Stimulated activated naive CD8-positive, alpha-beta T cell treated with anti-CD3 and anti-CD28 coated beads, Interleukin-15, Interleukin-2, amounts not matched to agents 100 ng/mL and 50 ng/mL, for 24 hours (primary cell): ENCODE measurements at regions not wholly inside any gene's neighbourhood (a gene's known extent, or its start where the extent isn't known, plus 50 kb on each side); places are given as distances from the start of the nearest gene placed in this dataset.

Experiments used
- H3K27ac Mint-ChIP-seq: one replicate; pipeline ENCODE4 v1.8.0; 2021; ENCODE audit warnings: mild to moderate bottlenecking, mixed read lengths
- H3K27me3 Mint-ChIP-seq: one replicate; pipeline ENCODE4 v1.8.0; 2021; ENCODE audit warnings: mixed read lengths
- H3K36me3 Mint-ChIP-seq: one replicate; pipeline ENCODE4 v1.8.0; 2021; ENCODE audit warnings: low read depth, mixed read lengths
- H3K4me1 Mint-ChIP-seq: one replicate; pipeline ENCODE4 v1.8.0; 2021; ENCODE audit warnings: low read depth, mixed read lengths
- H3K4me3 Mint-ChIP-seq: one replicate; pipeline ENCODE4 v1.8.0; 2021; ENCODE audit warnings: mild to moderate bottlenecking, mixed read lengths
- H3K9me3 Mint-ChIP-seq: one replicate; pipeline ENCODE4 v1.8.0; 2021; ENCODE audit warnings: mixed read lengths

- Mint-ChIP-seq H3K27ac (no peak overlapping the region), H3K27me3 (no peaks in the 10 kb centered on the region), H3K36me3 (no peaks in the 10 kb centered on the region), H3K4me1 (no peaks in the 10 kb centered on the region), H3K4me3 (no peak overlapping the region), H3K9me3 (no peaks in the 10 kb centered on the region)
These were observed 1331.8 kb upstream of the ZEB2 start for GRCh38 chr2:145851730-145852129.

DNA sequence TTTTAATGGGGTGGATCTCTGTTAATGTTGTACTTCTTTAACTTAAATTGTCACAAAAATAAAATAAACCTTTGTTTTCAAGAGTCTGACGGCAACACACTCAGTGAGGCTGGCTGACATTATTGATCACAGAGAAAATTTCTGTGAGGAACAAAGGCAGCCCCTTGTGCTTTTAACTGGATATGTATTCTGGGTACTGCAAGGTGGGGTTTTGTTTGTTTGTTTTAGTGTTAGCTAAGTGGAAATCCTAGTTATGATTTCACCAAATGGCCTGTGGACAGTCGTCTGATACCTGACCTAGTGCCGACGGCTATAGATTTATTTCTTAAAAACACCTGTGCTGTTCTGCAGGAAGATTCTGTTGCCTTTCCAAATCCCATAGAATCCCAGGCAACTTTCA is 1329.5 kb upstream of the ZEB2 start:
- H3K4me1 Mint-ChIP-seq, result no peaks in the 10 kb centered on the region
- H3K4me3 Mint-ChIP-seq, result no peak overlapping the region
- no peak overlapping the region for H3K27ac Mint-ChIP-seq
- no peaks in the 10 kb centered on the region for H3K36me3 Mint-ChIP-seq
- H3K9me3 Mint-ChIP-seq, result no peaks in the 10 kb centered on the region
- no peaks in the 10 kb centered on the region for H3K27me3 Mint-ChIP-seq

DNA sequence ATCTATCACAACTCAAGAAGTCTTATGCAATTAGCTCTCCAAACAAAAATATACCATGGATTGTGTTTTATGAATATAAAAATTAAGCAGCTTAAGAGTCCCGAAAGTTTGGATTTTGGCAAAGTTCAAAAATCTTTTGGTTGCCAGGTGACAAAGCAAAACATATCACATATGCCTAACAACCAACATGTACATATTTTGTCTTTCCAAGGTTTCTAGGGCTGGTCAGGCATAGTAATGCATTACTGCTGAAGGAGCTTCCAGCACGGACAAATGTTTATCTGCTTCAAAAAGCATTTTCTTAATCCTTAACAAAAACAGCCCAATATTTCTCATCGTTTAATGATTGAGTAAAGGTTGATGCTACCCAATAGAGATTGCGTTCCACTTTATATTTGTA is 1327.1 kb upstream of the ZEB2 start:
- Mint-ChIP-seq H3K4me1 (no peaks in the 10 kb centered on the region), H3K4me3 (no peak overlapping the region), H3K27me3 (no peaks in the 10 kb centered on the region), H3K27ac (no peak overlapping the region), H3K36me3 (no peaks in the 10 kb centered on the region), H3K9me3 (no peaks in the 10 kb centered on the region)

DNA sequence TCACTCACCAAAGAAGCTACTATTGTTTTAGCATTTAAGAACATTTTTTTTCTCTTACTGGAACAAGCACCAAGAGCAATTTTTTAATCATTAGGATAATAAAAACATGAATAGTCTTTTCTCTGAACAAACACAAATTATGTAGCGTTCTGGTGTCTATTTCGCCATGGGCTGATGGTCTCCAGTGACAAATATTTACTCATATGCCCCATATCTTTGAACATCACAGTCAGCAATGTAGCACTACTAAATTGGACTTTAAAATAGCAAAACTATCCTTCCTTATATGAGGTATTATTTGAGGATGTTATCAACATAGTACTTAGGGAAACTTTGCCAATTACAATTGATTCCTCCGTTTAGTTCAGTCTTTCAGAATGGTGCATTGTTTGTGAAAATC is 1326.0 kb upstream of the ZEB2 start:
- H3K36me3 Mint-ChIP-seq, result no peaks in the 10 kb centered on the region
- H3K27ac Mint-ChIP-seq, result no peak overlapping the region
- no peak overlapping the region for H3K4me3 Mint-ChIP-seq
- H3K9me3 Mint-ChIP-seq, result no peaks in the 10 kb centered on the region
- no peaks in the 10 kb centered on the region for H3K4me1 Mint-ChIP-seq
- no peaks in the 10 kb centered on the region for H3K27me3 Mint-ChIP-seq

- no peaks in the 10 kb centered on the region for H3K36me3 Mint-ChIP-seq
These were observed 1325.4 kb upstream of the ZEB2 start for GRCh38 chr2:145845207-145845894.

GRCh38 chr2:145841973-145842372 is 1322.1 kb upstream of the ZEB2 start:
- no peaks in the 10 kb centered on the region for H3K27me3 Mint-ChIP-seq
- H3K9me3 Mint-ChIP-seq, result no peaks in the 10 kb centered on the region
- H3K4me3 Mint-ChIP-seq, result no peak overlapping the region
- no peaks in the 10 kb centered on the region for H3K4me1 Mint-ChIP-seq
- no peaks in the 10 kb centered on the region for H3K36me3 Mint-ChIP-seq
- H3K27ac Mint-ChIP-seq, result no peak overlapping the region

More at GRCh38 chr2:145845207-145845894, 1325.4 kb upstream of the ZEB2 start:
- no peaks in the 10 kb centered on the region for H3K9me3 Mint-ChIP-seq
- H3K27ac Mint-ChIP-seq, result no peak overlapping the region
- no peaks in the 10 kb centered on the region for H3K27me3 Mint-ChIP-seq
- H3K4me3 Mint-ChIP-seq, result no peak overlapping the region
- no peaks in the 10 kb centered on the region for H3K4me1 Mint-ChIP-seq

GRCh38 chr2:145836986-145837385 is 1317.1 kb upstream of the ZEB2 start:
- H3K36me3 Mint-ChIP-seq, result no peaks in the 10 kb centered on the region

DNA sequence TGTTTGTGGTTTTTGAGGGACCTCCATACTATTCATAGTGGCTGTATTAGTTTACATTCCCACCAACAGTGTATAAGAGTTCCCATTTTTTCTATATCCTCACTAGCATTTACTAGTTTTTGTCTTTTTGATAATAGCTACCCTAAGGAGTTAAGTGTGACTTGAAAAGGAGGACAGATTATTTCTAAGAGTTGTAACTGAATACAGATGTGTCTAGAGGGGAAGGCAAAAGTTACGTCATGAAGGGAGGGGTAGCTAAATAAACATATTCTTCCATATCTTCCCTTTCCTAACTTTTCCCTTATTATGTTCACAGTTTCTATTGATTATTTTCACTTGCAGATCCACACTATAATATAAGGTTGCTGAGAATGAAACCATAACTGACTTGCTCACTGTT is 1315.7 kb upstream of the ZEB2 start:
- no peaks in the 10 kb centered on the region for H3K27me3 Mint-ChIP-seq
- no peaks in the 10 kb centered on the region for H3K9me3 Mint-ChIP-seq
- no peak overlapping the region for H3K27ac Mint-ChIP-seq
- H3K36me3 Mint-ChIP-seq, result no peaks in the 10 kb centered on the region
- no peaks in the 10 kb centered on the region for H3K4me1 Mint-ChIP-seq
- no peak overlapping the region for H3K4me3 Mint-ChIP-seq

More at GRCh38 chr2:145836986-145837385, 1317.1 kb upstream of the ZEB2 start:
- no peaks in the 10 kb centered on the region for H3K4me1 Mint-ChIP-seq
- H3K9me3 Mint-ChIP-seq, result no peaks in the 10 kb centered on the region
- H3K27ac Mint-ChIP-seq, result no peak overlapping the region
- no peak overlapping the region for H3K4me3 Mint-ChIP-seq
- no peaks in the 10 kb centered on the region for H3K27me3 Mint-ChIP-seq

- Mint-ChIP-seq H3K4me3 (no peak overlapping the region), H3K36me3 (no peaks in the 10 kb centered on the region), H3K9me3 (peaks cover 4% of the 10 kb centered on the region), H3K4me1 (no peaks in the 10 kb centered on the region), H3K27ac (no peak overlapping the region), H3K27me3 (peaks cover 4% of the 10 kb centered on the region)
These were observed 1312.8 kb upstream of the ZEB2 start for GRCh38 chr2:145832681-145833080.

- H3K27ac Mint-ChIP-seq, result no peak overlapping the region
- peaks cover 10% of the 10 kb centered on the region for H3K9me3 Mint-ChIP-seq
- H3K27me3 Mint-ChIP-seq, result peaks cover 10% of the 10 kb centered on the region
- H3K4me1 Mint-ChIP-seq, result no peaks in the 10 kb centered on the region
- H3K4me3 Mint-ChIP-seq, result no peak overlapping the region
- no peaks in the 10 kb centered on the region for H3K36me3 Mint-ChIP-seq
These were observed 1310.0 kb upstream of the ZEB2 start for GRCh38 chr2:145829931-145830330.

GRCh38 chr2:145827235-145827634 is 1307.3 kb upstream of the ZEB2 start:
- Mint-ChIP-seq H3K4me1 (no peaks in the 10 kb centered on the region), H3K4me3 (no peak overlapping the region), H3K9me3 (peaks cover 10% of the 10 kb centered on the region), H3K27me3 (peaks cover 10% of the 10 kb centered on the region), H3K36me3 (no peaks in the 10 kb centered on the region), H3K27ac (no peak overlapping the region)

GRCh38 chr2:145824384-145824783 is 1304.5 kb upstream of the ZEB2 start:
- Mint-ChIP-seq H3K9me3 (peaks cover 10% of the 10 kb centered on the region), H3K4me3 (no peak overlapping the region), H3K27me3 (peaks cover 15% of the 10 kb centered on the region), H3K4me1 (no peaks in the 10 kb centered on the region), H3K27ac (no peak overlapping the region), H3K36me3 (no peaks in the 10 kb centered on the region)

GRCh38 chr2:145822892-145823534 is 1303.1 kb upstream of the ZEB2 start:
- H3K27me3 Mint-ChIP-seq, result peaks cover 11% of the 10 kb centered on the region
- peaks cover 6% of the 10 kb centered on the region for H3K9me3 Mint-ChIP-seq
- no peak overlapping the region for H3K4me3 Mint-ChIP-seq
- H3K4me1 Mint-ChIP-seq, result no peaks in the 10 kb centered on the region
- H3K36me3 Mint-ChIP-seq, result no peaks in the 10 kb centered on the region
- no peak overlapping the region for H3K27ac Mint-ChIP-seq

- H3K27me3 Mint-ChIP-seq, result peaks cover 4% of the 10 kb centered on the region
- no peaks in the 10 kb centered on the region for H3K36me3 Mint-ChIP-seq
- no peak overlapping the region for H3K27ac Mint-ChIP-seq
- H3K4me1 Mint-ChIP-seq, result no peaks in the 10 kb centered on the region
- H3K4me3 Mint-ChIP-seq, result no peak overlapping the region
- H3K9me3 Mint-ChIP-seq, result no peaks in the 10 kb centered on the region
These were observed 1300.7 kb upstream of the ZEB2 start for GRCh38 chr2:145820651-145821050.

DNA sequence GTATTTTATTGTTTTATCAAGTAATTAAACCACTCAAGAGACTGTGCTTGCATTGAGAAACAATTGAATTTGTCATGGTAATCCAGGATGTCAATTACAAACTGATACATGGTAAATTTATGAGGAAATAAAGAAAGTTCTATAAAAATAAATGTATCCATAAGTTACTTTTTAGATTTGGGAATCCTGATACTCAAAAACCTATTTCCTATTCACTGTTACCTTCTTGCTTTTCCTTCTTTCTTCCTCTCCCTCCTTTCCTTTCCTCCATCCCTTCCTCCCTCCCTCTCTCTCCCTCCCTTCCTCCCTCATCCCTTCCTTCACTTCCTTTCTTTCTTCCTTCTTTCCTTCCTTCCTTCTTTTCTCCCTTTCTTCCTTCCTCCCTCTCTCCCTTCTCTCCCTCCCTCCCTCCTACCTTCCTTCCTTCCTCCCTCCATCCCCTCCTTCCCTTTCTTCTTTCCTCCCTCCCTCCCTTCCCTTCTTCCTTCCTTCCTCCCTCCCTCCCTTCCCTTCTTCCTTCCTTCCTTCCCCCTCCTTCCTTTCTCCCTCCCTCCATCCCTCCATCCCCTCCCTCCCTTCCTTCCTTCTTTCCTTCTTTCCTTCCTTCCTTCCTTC is 1299.1 kb upstream of the ZEB2 start:
- H3K4me3 Mint-ChIP-seq, result no peak overlapping the region
- H3K36me3 Mint-ChIP-seq, result no peaks in the 10 kb centered on the region
- no peaks in the 10 kb centered on the region for H3K4me1 Mint-ChIP-seq
- peaks cover 4% of the 10 kb centered on the region for H3K27me3 Mint-ChIP-seq
- no peaks in the 10 kb centered on the region for H3K9me3 Mint-ChIP-seq
- no peak overlapping the region for H3K27ac Mint-ChIP-seq
